NCI-H1092 treated with DMSO at 0.1 percent for 48 hours (cell line): ENCODE measurements at regions not wholly inside any gene's neighbourhood (a gene's known extent, or its start where the extent isn't known, plus 50 kb on each side); places are given as distances from the start of the nearest gene placed in this dataset.
A peak's percentile ranks its signal among the peaks of the same experiment; 100 is the strongest.
"Not testable (repeated sequence)": the region's sequence is repeated elsewhere in the genome, so short reads cannot be mapped to it uniquely, and the experiment has no call there.

ENCODE experiments used
- DNase-seq: peaks from one replicate; lab custom pipeline; 2025; lab: John Stamatoyannopoulos, UW

DNA sequence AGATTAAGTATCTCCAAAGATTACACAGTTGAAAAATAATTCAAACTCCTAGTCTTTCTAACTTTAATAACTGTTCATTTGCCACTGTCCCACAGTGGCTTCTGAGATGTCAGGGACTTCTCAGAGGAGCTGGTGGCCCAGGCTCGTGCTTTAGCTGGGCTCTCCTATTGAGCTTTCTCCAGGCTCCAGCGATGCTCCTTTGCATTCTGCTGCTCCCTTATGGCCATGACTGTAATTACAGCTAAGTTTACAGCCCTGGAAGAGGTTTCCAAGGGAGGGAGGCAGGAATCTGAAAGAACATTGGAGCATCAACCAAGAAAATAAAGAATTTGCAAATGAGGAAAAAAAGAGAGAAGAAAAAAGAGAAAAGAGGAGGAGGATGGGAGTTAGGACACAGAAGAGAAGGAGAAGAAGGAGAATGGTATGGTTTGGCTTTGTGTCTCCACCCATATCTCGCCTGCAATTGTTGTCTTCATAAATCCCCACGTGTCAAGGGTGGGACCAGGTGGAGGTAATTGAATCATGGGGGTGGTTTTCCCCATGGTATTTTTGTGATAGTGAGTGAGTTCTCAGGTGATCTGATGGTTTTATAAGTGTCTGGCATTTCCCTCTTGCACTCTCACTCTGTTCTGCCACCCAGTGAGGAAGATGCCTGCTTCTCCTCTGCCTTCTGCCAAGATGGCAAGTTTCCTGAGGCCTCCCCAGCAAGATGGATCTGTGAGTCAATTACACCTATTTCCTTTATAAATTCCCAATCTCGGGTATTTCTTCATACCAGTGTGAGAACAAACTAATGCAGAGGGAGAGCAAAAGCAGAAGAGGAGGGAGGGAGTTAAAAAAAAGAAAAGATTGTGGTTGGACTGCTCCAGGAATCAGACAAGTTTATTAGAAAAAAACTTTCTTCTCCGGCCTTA is 857.0 kb downstream of the KCNA4 start:
- DNase-seq: peak; percentile 4

DNA sequence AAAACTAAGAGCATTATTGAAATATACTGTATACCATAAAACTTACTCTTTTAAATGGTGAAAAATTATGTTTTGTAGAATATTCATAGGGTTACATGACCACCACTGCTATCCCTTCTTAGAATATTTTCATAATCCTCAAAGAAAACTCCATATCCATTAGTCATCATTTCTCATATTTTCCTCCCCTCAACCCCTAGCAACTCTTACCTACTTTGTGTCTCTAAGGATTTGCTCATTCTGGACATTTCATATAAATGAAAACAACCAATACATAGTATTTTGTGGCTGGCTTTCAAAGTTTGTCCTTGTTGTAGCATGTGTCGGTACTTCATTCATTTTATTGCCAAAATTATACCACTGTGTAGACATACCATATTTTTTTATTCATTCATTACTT is 863.8 kb downstream of the KCNA4 start:
- no peak for DNase-seq

DNA sequence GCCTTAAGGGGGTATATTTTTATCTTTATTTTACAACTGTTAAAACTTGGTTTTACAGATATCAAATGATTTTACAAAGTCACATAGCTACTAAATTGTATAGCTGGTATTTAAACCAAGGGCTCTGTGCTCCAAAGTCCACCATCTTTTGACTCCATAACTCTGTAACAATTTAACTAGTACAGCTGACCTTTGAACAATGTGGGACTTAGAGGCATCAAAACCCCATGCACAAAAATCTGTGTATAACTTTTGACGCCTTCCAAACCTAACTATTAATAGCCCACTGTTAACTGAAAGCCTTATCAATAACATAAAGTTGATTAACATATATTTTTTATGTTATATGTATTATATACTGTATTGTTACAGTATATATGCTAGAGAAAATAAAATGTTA is 874.3 kb downstream of the KCNA4 start:
- not testable (repeated sequence) for DNase-seq

DNA sequence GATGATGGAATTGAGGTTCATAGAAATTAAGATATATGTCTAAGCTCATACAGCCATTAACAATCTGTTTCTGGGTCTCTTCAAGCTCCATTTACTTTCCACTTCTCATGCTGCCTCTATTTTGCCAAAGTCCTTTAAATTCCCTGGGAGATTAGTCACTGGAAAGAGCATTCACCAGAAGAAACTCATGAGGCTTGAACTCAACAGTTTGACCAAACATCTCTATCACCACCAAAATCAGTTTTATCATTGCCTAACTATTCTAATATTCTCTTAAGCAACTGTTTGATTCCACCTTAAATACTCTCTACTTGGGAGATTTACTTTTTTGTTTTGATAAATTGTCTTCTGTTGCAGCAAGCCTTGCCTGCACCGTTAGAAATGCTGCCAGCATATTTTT is 881.3 kb downstream of the KCNA4 start:
- no peak for DNase-seq

DNA sequence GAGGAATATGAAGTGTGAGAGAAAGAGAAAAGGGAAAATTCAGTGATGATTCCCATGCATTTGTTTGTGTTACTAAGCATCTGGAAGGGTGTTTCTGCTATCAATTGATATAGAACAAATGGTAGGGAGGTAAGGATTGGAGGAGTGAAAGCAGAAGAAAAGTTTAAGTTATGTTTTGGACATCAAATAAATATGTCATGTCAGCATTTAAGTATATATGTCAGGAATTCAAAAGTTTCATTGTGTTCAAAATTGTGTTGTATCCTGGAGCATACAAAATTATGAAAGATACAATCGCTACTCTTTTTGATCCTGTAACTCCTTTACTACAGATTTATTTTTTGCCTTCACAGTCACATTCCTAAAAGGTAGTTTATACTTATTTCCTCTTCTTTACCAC is 885.8 kb downstream of the KCNA4 start:
- DNase-seq: no peak

DNA sequence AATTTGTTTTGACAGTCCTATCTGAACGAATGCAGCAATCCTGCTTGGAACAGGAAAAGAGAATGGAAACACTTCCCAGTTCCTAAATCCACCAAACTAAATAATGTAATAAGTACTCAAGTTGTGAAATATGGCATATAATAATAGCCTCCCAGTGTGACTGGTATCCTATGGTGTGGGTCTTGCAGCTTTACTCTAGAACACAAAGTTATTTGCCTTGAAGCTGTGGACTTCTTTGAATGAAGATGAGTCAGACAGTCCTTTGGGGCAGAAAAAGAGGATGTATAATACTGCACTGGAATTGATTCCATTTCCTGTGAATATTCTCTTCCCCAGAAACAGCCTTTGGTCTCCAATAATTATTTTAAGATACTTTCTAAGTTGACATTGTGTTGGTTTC is 887.0 kb downstream of the KCNA4 start:
- no peak for DNase-seq

DNA sequence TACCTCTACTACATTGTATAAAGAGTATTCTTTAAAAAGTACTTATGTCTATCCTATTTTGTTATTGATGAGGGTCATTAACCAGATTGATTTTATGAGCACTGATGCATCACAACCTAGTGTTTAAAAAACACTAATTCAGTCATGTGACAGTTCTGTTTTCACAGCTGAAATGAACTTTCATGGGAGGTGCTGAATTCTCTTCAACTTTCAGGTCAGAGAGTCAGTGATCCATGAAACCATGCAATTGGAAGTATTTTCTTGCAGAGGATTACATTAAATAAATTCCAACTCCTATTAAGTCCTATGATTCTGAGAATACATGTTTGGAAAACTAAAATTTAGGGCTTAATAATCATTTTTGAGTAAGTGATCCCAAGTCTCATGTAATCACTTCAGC is 889.4 kb downstream of the KCNA4 start:
- no peak for DNase-seq

DNA sequence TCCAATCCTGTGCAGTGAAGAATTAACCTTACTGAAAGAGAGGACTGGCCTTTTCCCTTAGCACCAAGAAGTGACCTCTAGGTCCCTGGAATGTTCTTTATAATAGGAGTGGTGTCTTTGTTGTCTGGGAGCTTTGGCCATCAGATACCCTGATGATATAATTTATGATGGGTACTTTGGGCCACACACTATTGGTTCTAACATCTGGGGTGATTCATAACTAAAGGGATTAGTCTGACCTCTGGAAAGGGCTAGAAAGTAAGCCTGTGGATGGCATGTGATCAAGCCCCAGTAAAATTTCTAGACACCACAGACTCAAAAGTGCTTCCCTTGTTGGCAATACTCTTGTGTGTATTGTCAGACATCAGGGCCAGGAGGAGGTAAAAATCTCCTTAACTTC is 891.2 kb downstream of the KCNA4 start:
- no peak for DNase-seq

DNA sequence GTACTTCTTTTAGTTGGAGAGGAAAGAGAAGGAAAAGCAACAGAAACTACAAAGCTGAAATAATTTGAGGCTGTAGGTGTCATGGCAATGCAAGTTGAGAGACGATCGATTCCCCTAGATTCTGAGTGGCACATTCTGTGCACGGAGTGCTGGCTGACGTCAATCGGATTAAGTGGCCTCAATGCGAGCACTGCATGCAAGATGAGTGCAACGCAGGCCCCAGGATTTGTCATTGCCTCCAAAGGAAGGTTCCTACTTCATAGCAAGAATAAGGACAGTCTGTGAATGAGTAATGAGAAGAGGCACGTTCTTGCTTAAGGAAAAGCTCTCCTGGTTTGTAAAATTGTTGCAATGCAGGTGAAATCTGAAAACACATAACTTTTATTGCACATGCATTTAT is 892.4 kb downstream of the KCNA4 start:
- no peak for DNase-seq

DNA sequence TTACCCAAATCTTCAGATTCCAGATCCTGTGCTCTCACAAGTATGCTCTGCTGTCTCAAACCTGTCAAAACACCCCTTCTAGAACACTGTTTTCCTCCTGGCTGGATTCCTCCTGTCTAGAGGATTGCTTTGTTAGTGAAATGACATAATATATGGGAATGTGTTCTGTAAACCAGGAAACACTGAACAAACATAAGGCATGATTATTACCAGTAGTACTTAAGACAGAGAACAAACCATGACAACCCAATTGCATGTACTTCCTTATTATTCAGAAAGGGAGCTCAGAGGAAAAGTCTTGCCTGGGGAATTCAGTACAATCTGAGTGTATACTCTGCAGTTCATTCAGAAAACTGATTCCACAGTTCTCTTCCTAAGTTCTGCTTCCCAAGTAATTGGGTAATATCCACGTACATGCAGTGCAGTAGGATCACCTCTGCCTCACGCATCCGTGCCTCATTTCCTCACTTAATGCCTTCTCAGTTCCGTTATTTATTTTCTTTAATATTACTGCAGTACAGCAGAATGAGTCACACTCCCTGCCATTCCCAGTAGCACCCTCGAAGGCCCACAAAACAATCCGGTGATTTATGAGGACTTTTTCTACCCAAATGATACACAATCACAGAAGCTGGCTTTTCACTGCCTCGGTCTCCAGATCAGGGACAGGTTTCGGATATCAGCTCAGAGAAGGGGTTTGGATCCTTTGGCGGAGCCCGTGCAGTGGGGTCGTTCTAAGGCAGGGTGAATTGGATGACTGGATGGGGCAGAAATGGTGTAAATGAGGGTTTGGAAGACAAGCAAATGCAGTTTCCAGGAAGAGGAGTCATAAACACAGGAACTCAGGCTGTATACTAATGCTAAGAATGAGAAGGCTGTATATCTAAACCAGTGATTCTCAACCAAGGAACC is 896.9 kb downstream of the KCNA4 start:
- no peak for DNase-seq

DNA sequence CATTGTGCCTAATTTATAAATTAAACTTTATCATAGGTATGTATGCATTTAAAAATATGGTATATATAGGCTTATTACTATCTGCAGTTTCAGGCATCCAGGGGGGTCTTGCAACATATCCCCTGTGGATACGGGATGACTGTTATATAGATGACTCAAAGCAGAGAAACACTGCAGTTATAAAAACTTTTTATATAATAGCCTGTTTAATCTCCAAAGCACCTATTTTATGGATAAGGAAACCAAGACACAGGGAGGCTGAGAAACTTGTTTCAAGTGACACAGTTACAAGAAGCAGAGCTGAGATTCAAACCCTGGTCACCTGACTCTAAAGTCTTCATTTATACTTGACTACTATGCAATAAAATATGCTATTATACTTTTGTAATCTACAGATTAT is 897.7 kb downstream of the KCNA4 start:
- no peak for DNase-seq

DNA sequence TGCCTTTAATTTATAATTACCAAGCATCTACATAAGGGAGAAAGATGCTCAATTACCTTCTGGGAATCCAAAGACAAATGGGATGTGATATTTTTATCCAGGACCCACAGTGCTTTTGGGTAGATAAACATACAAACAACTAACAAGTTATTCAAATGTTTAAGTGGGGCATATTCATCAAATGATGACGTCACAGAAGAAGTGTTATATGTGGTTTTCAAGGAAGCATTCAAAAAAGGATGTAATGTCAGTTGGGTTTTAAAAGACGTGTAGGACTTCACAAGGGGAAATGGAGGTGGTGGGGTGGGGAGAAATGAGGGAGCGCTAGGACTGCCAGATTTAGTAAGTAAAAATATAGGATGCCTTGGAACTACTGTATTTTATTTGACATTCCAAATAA is 915.9 kb downstream of the KCNA4 start:
- DNase-seq: no peak

DNA sequence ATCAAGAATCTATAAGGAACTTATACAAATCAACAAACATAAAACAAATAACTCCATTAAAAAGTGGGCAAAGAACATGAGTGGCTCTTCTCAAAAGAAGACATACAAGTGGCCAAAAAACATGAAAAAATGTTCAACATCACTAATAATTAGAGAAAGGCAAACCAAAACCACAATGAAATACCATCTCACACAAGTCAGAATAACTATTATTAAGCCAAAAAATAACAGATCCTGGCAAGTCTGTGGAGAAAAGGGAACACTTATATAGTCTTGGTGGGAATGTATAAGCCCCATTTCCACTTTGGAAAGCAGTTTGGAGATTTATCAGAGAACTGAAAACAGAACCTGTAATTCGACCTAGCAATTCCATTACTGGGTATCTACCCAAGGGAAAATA is 921.0 kb downstream of the KCNA4 start:
- DNase-seq: no peak

DNA sequence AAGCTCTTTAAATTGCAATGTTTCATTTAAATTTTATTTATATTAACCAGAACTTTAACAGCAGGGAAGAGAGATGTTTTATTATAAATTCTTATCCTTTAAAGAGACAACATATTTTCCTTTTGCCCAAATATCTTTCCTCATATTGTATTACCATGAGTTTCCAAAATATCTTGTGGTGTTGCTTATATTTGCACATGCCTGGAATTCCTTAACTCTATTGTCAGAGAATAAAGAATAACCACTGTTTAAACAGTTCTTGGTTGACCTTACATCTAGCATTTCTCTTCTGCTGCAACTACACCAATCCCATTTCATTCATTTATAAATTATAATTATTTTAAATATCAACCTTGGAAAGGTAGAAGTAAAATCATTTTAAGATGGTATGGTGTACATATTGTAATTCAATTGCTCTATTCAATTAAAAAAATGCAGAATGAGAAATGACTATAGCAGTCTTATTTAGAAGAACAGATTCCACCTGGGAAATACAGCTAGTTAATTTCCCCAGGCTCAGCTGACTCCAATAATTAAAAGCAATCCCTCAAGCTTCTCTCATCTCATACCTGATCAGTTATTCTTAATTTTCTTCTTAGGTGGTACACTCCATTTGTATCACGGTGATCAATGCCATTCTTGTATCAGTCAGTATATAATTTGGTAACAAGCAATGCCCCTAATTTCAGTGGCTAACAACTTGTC is 923.3 kb downstream of the KCNA4 start:
- DNase-seq: no peak

DNA sequence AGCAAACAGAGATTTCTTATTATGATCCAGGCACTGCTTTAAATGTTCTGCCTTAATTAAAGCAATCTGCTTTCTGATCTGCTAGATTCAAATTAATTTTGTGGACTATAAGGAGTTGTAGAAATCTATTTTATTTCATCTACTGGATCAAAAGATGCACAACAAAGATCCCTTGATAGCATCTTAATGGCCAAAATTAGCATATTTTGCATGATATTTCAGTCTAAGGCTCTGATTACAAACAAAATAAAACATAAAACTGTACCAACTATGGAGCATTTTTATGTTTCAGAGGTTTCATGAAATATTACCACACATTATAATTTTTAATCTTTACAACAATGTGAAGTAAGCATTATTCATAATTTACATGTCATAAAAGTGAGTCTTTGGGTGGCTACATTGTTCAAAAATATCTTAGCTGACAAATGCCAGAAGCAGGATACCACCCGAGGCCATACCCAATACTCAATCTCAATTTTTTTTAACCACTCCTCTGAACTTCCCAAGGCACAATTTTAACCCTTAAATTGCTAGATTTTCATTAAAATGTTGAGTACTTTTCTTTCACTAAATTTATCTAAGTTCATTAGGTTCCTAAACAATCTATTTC is 929.5 kb downstream of the KCNA4 start:
- no peak for DNase-seq

DNA sequence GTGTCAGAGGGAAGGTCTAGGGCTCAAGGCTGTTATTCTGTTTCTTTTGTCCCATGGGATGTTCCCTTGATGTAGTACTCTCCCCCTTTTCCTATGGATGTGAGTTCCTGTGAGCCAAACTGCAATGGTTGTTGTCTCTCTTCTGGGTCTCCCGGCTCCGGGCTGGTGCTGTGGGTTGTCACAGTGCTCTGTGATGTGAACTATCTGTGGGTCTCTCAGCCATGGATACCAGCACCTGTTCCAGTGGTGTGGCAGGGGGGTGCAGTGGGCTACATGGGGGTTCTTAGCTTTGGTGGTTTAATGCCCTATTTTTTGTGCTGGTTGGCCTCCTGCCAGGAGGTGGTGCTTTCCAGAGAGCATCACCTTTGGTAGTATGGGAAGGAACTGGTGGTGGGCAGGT is 941.1 kb downstream of the KCNA4 start:
- DNase-seq: no peak

DNA sequence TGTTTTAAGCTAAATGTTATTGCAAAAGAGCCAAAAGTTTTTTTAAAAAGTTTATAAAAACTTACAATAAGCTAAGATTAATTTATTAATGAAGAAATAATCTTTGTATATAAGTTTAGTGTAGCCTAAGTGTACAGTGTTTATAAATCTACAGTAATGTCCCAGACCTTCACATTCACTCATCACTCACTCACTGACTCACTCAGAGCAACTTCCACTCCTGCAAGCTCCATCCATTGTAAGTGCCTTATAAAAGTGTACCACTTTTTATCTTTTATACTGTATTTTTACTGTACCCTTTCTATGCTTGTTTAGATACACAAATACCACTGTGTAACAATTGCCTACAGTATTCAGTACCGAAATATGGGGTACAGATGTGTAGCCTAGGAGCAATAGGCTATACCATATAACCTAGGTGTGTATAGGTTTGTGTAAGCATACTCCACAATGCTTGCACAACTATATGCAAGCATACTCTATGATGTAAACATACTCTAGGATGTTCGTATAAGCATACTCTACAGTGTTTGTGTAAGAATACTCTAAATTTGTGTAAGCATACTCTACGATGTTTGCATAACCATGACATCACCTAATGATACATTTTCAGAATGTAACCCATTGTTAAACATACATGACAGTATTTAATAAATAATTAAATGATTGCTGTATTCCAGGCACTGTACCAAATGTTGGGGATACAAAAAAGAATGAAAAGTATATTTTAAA is 953.0 kb downstream of the KCNA4 start:
- DNase-seq: no peak

DNA sequence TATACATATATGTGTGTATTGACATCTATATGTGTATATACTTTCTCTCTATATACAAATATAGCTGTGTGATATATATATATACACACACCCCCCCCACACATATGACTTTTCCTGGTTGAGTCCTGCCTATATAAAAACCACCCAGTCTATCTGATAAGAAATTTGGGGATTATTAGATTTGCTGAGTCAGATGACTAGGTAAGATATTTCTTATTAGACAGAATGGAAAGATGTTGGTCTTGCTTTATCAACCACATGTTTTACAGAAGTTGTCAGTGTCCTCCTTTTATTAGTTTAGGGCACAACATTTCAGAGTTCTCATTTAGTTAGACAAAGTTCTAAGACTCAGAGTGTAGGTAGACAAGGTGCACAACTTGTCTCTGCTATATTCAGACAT is 953.3 kb downstream of the METTL15 start:
- no peak for DNase-seq

DNA sequence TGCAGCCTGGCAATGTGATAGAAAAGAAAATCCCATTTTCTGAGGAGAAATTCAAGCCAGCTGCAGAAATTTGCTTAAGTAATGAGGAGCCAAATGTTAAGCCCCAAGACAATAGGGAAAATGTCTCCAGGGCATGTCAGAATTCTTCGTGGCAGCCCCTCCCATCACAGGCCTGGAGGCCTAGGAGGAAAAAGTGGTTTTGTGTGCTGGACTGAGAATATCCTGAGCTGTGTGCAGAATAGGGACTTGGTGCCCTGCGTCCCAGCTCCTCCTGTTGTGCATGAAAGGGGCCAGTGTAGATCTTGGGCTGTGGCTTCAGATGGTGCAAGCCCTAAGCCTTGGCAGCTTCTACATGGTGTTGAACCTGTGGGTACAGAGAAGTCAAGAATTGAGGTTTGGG is 948.3 kb downstream of the METTL15 start:
- not testable (repeated sequence) for DNase-seq

DNA sequence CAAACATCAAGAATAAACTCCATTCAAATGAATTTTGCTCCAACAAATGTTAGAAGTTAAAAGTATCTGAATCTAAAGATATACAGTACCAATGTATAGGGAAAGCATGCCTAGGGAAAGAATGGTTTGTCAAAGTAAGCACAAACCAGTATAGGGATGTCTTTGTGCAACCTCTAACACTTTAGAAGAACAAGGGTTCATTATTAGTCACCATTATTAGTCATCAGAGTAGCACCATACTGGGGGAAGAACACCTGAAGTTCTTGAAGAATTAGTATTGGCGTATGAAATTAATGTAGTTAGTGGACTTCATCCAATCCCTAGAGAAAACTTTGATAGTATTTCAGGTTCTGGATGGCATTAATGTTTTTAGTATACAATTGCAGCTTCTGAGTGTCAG is 943.7 kb downstream of the METTL15 start:
- DNase-seq: no peak

DNA sequence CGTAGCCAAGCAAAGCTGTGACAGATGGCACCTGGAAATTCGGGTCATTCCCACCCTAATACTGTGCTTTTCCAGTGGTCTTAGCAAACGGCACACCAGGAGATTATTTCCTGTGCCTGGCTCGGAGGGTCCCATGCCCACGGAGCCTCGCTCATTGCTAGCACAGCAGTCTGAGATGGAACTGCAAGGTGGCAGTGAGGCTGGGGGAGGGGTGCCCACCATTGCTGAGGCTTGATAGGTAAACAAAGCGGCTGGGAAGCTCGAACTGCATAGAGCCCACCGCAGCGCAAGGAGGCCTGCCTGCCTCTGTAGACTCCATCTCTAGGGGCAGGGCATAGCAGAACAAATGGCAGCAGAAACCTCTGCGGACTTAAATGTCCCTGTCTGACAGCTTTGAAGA is 942.8 kb downstream of the METTL15 start:
- not testable (repeated sequence) for DNase-seq
